K562 (cell line): ENCODE measurements at regions not wholly inside any gene's neighbourhood (a gene's known extent, or its start where the extent isn't known, plus 50 kb on each side); places are given as distances from the start of the nearest gene placed in this dataset.

Source experiments
- ATAC-seq: fragments of 200-7000 bp; cut with Tn5 transposase; 3 replicates; pipeline ENCODE4 v1.9.1; 2020; ENCODE audit warnings: moderate library complexity
- BruUV-seq: library from RNA; stranded (reverse); fragments of 400-500 nt; replicated peaks from 2 replicates; lab custom pipeline; 2021; lab: Mats Ljungman, UMichigan
- CTCF ChIA-PET: fragments of 300-600 bp; formaldehyde crosslinking; extraction: SDS; loops from one replicate; lab custom pipeline; 2021; ENCODE audit warnings: low intra/inter-chr PET ratio; lab: Yijun Ruan, JAX
- POLR2A ChIA-PET: fragments of 300-600, 350-650 bp; sonication (Branson Sonifier 250); formaldehyde crosslinking; extraction: SDS; loops from one replicate; lab custom pipeline; 2021; ENCODE audit warnings: antibody characterized with exemption, inconsistent platforms; lab: Yijun Ruan, JAX
- DNase-seq, 4 experiments: peaks; one replicate each; pipeline versions ENCODE4 v3.0.0 to v3.0.0-alpha.2; 2011 to 2018; ENCODE audit warnings: low spot score in 3 of 4, mixed read lengths in 3 of 4; ENCODE audit errors: extremely low read depth in 1 of 4
- FAIRE-seq: peaks from 2 replicates; lab custom pipeline; 2011; peaks lifted over from hg19 to GRCh38; lab: Jason Lieb, UNC
- H2AFZ ChIP-seq: 2 replicates; pipeline ENCODE4 v1.6.0; 2011; ENCODE audit warnings: low read depth, low read length, control low read depth, inconsistent platforms
- H3K27ac ChIP-seq: fragments of 200-600 bp; 3 replicates; pipeline ENCODE4 v1.8.0; 2011; ENCODE audit warnings: low read depth, mild to moderate bottlenecking, control low read depth, inconsistent platforms, low read length, moderate library complexity, mixed read lengths; ENCODE audit errors: extremely low read depth
- H3K27me3 ChIP-seq, 2 experiments: fragments of 300-600 bp in 1 of 2; 2 replicates in 1 of 2; 3 replicates in 1 of 2; pipeline versions ENCODE4 v1.6.0 to v1.8.0; 2011; ENCODE audit warnings: inconsistent platforms in 2 of 2, low read length in 2 of 2, mild to moderate bottlenecking in 1 of 2, mixed read lengths in 1 of 2, moderate library complexity in 1 of 2; ENCODE audit not compliant: control insufficient read depth in 2 of 2, insufficient read depth in 2 of 2
- H3K36me3 ChIP-seq: fragments of 300-600 bp; 3 replicates; pipeline ENCODE4 v1.8.0; 2011; ENCODE audit warnings: mild to moderate bottlenecking, low read length, inconsistent platforms; ENCODE audit not compliant: control insufficient read depth, insufficient read depth
- H3K4me1 ChIP-seq, 2 experiments: fragments of 200-600 bp in 1 of 2; replicated peaks in 1 of 2; 2 replicates in 1 of 2; 3 replicates in 1 of 2; pipeline versions ENCODE4 v1.5.1 to v1.8.0; 2011; ENCODE audit warnings: inconsistent platforms in 2 of 2, low read length in 2 of 2, mild to moderate bottlenecking in 1 of 2, mixed read lengths in 1 of 2, moderate library complexity in 1 of 2; ENCODE audit not compliant: control insufficient read depth in 2 of 2, insufficient read depth in 2 of 2
- H3K4me2 ChIP-seq: 2 replicates; pipeline ENCODE4 v1.6.1; 2011; ENCODE audit warnings: low read length, control low read depth, inconsistent platforms, mixed read lengths; ENCODE audit not compliant: insufficient read depth
- H3K4me3 ChIP-seq: fragments of 200-600 bp; sonication (generic), shearing (Covaris generic); 2 replicates; pipeline ENCODE4 v1.5.1; 2016; ENCODE audit warnings: control low read depth, inconsistent platforms
- H3K79me2 ChIP-seq: fragments of 200-600 bp; 3 replicates; pipeline ENCODE4 v1.8.0; 2011; ENCODE audit warnings: low read length, inconsistent platforms; ENCODE audit not compliant: control insufficient read depth, insufficient read depth
- H3K9ac ChIP-seq, 2 experiments: 2 replicates each; pipeline versions ENCODE4 v1.6.0 to v1.6.1; 2011; ENCODE audit warnings: low read depth in 2 of 2, low read length in 2 of 2, control low read depth in 1 of 2, inconsistent platforms in 1 of 2, mild to moderate bottlenecking in 1 of 2, mixed read lengths in 1 of 2; ENCODE audit not compliant: insufficient read depth in 1 of 2
- H3K9me1 ChIP-seq: one replicate; pipeline ENCODE4 v1.6.0; 2011; ENCODE audit warnings: inconsistent platforms, mild to moderate bottlenecking, low read length, moderate library complexity; ENCODE audit not compliant: control insufficient read depth, insufficient read depth
- H3K9me3 ChIP-seq: replicated peaks from 2 replicates; pipeline ENCODE4 v1.5.1; 2011; ENCODE audit warnings: low read depth, low read length, inconsistent platforms; ENCODE audit not compliant: control insufficient read depth, insufficient read depth
- H4K20me1 ChIP-seq: replicated peaks from 2 replicates; pipeline ENCODE4 v1.6.1; 2011; ENCODE audit warnings: low read length, inconsistent platforms, mixed read lengths; ENCODE audit not compliant: control insufficient read depth, insufficient read depth
- DIDO1 ChIP-seq: fragments of 450-650 bp; IDR thresholded peaks from 2 replicates; pipeline ENCODE4 v1.6.1; 2016; ENCODE audit warnings: low read depth, missing biosample characterization, missing genetic modification characterization
- EWSR1 ChIP-seq: fragments of 450-650 bp; IDR thresholded peaks from 2 replicates; pipeline ENCODE4 v1.6.1; 2018; ENCODE audit warnings: borderline replicate concordance, mild to moderate bottlenecking, low read depth, moderate library complexity; ENCODE audit not compliant: partially characterized antibody
- GABPA ChIP-seq: fragments of 200-800 bp; sonication (Bioruptor generic); conservative IDR thresholded peaks from 2 replicates; pipeline ENCODE4 v1.6.1; 2016; ENCODE audit warnings: low read depth, missing genetic modification characterization, missing compliant biosample characterization
- HNRNPK ChIP-seq: fragments of 200-400 bp; formaldehyde crosslinking; IDR thresholded peaks from one replicate; pipeline ENCODE4 v1.6.1; 2018; ENCODE audit warnings: mild to moderate bottlenecking, low read depth, low read length; ENCODE audit not compliant: poor library complexity, severe bottlenecking
- JUND ChIP-seq, 2 experiments: IDR thresholded peaks; 2 replicates in 1 of 2; 3 replicates in 1 of 2; pipeline ENCODE4 v1.6.1; 2011; ENCODE audit warnings: borderline replicate concordance in 2 of 2, low read depth in 2 of 2, low read length in 2 of 2, improper control_type of control experiment in 1 of 2, missing biosample characterization in 1 of 2, missing genetic modification characterization in 1 of 2, missing genetic modification reagents in 1 of 2
- NCOA1 ChIP-seq: fragments of 450-650 bp; IDR thresholded peaks from 2 replicates; pipeline ENCODE4 v1.6.1; 2016; ENCODE audit warnings: low read depth
- NR2C2 ChIP-seq, 2 experiments: fragments of 200-800 bp in 1 of 2; sonication (Bioruptor generic) in 1 of 2; sonication (generic) in 1 of 2; formaldehyde crosslinking in 1 of 2; IDR thresholded peaks; 2 replicates each; pipeline versions ENCODE4 v1.6.1 to v1.8.0; 2016 to 2022; ENCODE audit warnings: mild to moderate bottlenecking in 1 of 2, missing compliant biosample characterization in 1 of 2, missing genetic modification characterization in 1 of 2, missing genetic modification reagents in 1 of 2
- POLR2A ChIP-seq: fragments of 450-650 bp; conservative IDR thresholded peaks from 2 replicates; pipeline ENCODE4 v1.6.1; 2016
- ZFP1 ChIP-seq: fragments of 450-650 bp; formaldehyde crosslinking; IDR thresholded peaks from 2 replicates; pipeline ENCODE4 v1.4.0; 2020; ENCODE audit warnings: mild to moderate bottlenecking, mixed read lengths
- ZNF589 ChIP-seq: fragments of 200-800 bp; sonication (Bioruptor generic); IDR thresholded peaks from 2 replicates; pipeline ENCODE4 v1.6.1; 2016; ENCODE audit warnings: low read depth, missing genetic modification characterization, missing compliant biosample characterization
- ZNF830 ChIP-seq: fragments of 250-450 bp; sonication (Bioruptor Pico); IDR thresholded peaks from 2 replicates; pipeline ENCODE4 v1.5.0; 2021; ENCODE audit warnings: mild to moderate bottlenecking
- WGBS: fragments of 100-300 bp; shearing (Covaris generic); methylation state at CpG from one replicate; pipeline ENCODE4 v1.1.6; 2016; ENCODE audit warnings: low coverage, mixed read lengths; ENCODE audit not compliant: insufficient coverage; ENCODE audit errors: missing lambda C conversion rate; 5-methylcytosine and 5-hydroxymethylcytosine counted together
- in situ Hi-C: fragments of 300-500 bp; cut with MboI; formaldehyde crosslinking; loops from 4 replicates; pipeline ENCODE4 v1.15.0; 2018; ENCODE audit warnings: inconsistent platforms, mixed read lengths
- intact Hi-C: fragments of 100-400 bp; cut with micrococcal nuclease; formaldehyde crosslinking; loops from 2 replicates; pipeline ENCODE4 v1.14.2; 2022
- TF ChIP-seq, protein P1 (sequence below): fragments of 250-450 bp; sonication (Bioruptor Pico); IDR thresholded peaks from 2 replicates; pipeline ENCODE4 v1.4.0; 2020; ENCODE audit warnings: mild to moderate bottlenecking

DNA sequence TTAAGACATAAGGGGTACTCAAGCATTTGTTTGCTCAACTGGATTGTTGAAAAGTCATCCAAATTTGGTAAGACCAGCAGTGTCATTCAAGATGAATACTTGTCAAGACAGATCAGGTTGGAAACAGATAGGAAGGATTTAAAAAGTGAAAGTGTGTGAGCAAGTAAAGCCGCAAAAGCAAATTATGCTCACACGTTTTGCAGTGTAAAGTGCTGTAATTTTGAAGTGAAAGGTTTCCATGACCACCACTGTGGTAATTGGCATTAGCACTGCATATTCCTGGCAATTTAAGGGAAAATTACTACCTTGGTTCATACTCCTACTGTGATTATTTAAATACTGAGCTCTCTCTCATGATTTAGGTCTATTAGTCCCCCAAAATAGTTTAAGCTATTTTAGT, 704.1 kb upstream of the CCDC179 start:
- TF ChIP-seq POLR2A (no peak), JUND (IDR thresholded peaks at IDR 0.05; ENCODE audit: borderline replicate concordance, low read depth, low read length) (no peak), JUND (tag; IDR thresholded peaks at IDR 0.05; ENCODE audit: borderline replicate concordance, low read depth, low read length) (no peak), ZFP1 (no peak), EWSR1 (no peak), NR2C2 (CRISPR knock-in tag; IDR thresholded peaks at IDR 0.05) (no peak), NR2C2 (tag; IDR thresholded peaks at IDR 0.05) (no peak), ZNF589 (no peak), NCOA1 (no peak), GABPA (tag) (no peak), ZNF830 (CRISPR knock-in tag) (no peak), DIDO1 (tag) (no peak), HNRNPK (no peak)
- TF ChIP-seq, protein P1, sequence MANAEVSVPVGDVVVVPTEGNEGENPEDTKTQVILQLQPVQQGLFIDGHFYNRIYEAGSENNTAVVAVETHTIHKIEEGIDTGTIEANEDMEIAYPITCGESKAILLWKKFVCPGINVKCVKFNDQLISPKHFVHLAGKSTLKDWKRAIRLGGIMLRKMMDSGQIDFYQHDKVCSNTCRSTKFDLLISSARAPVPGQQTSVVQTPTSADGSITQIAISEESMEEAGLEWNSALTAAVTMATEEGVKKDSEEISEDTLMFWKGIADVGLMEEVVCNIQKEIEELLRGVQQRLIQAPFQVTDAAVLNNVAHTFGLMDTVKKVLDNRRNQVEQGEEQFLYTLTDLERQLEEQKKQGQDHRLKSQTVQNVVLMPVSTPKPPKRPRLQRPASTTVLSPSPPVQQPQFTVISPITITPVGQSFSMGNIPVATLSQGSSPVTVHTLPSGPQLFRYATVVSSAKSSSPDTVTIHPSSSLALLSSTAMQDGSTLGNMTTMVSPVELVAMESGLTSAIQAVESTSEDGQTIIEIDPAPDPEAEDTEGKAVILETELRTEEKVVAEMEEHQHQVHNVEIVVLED, result no peak
- TF ChIP-seq, all 486 proteins: peak for 0
- no peaks in the 10 kb centered on the region for H4K20me1 ChIP-seq
- H3K27me3 ChIP-seq, result no peaks in the 10 kb centered on the region
- H3K36me3 ChIP-seq, result no peaks in the 10 kb centered on the region
- no peak for FAIRE-seq
- H3K9me1 ChIP-seq, result no peaks in the 10 kb centered on the region
- ChIA-PET POLR2A (no interaction called here), CTCF (no interaction called here)
- in situ Hi-C loops (no loop called here), intact Hi-C loops (no loop called here)
- no TSS peak for BruUV-seq
- no peaks in the 10 kb centered on the region for H3K9me3 ChIP-seq
- DNase-seq, result no peak
- H3K27ac ChIP-seq, result no peak overlapping the region
- no peak overlapping the region for H3K4me3 ChIP-seq
- no peaks in the 10 kb centered on the region for H3K79me2 ChIP-seq
- H3K9ac ChIP-seq, result no peak overlapping the region
- no peak for ATAC-seq
- H3K4me2 ChIP-seq, result no peak overlapping the region
- WGBS, result 0% methylated on average over 2 of the region's 2 CpGs
- H2AFZ ChIP-seq, result no peak overlapping the region
- H3K4me1 ChIP-seq, result no peaks in the 10 kb centered on the region
